ENCODE measurements at regions not wholly inside any gene's neighbourhood (a gene's known extent, or its start where the extent isn't known, plus 50 kb on each side); places are given as distances from the start of the nearest gene placed in this dataset.

- no peak for DNase-seq
These were observed 451.3 kb downstream of the AJAP1 start for GRCh38 chr1:5105744-5106143.

DNA sequence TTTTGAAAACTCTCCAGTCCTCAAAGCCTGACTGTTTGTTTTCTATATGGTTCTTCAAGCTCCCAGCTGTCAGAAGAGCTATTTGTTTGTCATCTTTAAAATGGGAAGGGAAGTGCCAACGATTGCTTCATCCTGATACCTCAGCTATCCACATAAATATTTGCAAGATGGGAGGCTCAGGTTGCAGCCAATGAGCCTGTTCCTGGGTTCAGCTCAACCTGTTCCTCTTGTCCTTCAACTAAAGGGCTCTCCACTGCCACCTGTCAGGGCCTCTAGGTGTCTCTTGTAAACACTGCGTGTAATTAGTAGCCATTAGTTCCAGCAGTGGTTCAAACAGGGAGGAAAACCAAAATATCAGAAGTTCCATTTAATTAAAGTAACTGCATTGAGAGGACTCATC lies 445.1 kb downstream of the AJAP1 start:
- no peak for DNase-seq

DNA sequence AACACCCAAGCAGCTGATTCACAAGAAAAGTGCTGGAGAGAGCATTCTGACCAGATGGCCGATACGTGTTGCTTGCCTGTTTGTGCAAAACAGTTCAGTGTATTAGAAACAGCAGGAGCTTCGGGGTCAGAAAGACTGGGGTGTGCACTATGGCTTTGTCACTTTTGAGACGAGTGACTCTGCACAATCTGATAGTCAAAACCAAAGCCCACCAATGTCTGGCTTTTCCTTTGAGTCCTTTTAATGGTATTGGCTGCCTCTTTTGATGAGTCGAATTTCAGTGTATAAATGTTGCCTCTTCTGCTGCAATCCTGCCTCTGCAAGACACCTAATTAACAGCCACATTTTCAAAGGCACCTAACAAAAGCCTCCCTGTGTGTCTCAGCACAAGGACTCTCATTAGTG lies 444.6 kb downstream of the AJAP1 start:
- no peak for DNase-seq

- DNase-seq, result no peak
These were observed 438.6 kb downstream of the AJAP1 start for GRCh38 chr1:5093042-5093441.

DNA sequence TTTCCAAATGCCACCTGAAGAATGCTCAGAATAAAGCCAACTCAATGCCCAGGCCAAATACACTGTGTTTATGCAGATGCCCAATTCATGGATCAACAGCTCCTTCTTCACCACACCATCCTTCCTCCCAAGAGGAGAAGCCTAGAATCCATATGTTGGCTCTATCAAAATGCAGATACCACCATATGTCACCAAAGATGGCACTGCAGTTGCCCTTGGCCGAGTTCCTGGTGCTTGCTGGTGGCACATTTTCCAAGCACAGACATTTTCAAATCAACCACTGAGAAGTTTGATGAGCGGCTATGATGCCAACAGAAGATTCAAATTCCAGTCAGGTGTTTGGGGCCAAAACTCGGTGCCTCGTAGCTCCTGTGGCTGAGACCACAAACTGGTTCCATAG lies 430.3 kb downstream of the AJAP1 start:
- DNase-seq, result no peak

- DNase-seq, result no peak
These were observed 412.8 kb downstream of the AJAP1 start for GRCh38 chr1:5067246-5067645.

- DNase-seq, result no peak
These were observed 399.3 kb downstream of the AJAP1 start for GRCh38 chr1:5053744-5054143.

DNA sequence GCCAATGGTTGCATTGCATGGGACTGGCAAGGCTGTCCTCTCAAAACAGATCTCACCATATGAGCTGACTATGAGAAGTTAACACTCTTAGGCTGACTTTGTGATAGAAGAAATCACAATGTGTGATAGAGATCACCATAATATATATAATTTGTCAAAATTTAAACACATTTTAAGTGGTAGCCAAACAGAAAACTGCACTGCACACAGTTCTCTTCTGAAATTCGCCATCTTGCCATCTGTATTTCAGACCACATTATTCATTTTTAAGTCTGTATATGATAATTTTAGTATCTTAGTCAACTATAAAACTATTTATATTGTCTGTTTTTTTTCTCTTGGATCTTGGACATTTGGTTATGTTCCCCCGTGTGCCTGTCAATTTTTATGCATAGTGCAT lies 374.7 kb downstream of the AJAP1 start:
- DNase-seq, result no peak

DNA sequence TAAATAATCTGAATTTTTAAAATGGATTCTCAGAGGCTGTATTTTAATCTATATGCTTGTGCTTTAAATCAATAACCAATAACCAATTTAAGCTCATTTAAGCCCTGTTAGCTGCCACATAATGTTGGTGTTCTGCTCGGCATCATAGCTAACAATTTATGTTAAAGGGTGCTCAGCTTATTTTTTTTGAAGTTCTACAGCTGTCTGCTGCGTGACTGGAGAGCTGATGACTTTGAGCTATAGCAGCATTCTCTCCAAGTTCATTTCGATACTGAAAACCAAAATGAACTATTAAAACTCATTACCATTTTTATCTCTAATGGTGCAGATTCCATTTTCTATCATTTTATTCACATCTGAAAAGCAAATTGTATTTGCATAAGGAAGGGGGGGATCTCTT lies 357.8 kb downstream of the AJAP1 start:
- no peak for DNase-seq

- no peak for DNase-seq
These were observed 356.2 kb downstream of the AJAP1 start for GRCh38 chr1:5010656-5011055.

- no peak for DNase-seq
These were observed 355.8 kb downstream of the AJAP1 start for GRCh38 chr1:5010236-5010635.

DNA sequence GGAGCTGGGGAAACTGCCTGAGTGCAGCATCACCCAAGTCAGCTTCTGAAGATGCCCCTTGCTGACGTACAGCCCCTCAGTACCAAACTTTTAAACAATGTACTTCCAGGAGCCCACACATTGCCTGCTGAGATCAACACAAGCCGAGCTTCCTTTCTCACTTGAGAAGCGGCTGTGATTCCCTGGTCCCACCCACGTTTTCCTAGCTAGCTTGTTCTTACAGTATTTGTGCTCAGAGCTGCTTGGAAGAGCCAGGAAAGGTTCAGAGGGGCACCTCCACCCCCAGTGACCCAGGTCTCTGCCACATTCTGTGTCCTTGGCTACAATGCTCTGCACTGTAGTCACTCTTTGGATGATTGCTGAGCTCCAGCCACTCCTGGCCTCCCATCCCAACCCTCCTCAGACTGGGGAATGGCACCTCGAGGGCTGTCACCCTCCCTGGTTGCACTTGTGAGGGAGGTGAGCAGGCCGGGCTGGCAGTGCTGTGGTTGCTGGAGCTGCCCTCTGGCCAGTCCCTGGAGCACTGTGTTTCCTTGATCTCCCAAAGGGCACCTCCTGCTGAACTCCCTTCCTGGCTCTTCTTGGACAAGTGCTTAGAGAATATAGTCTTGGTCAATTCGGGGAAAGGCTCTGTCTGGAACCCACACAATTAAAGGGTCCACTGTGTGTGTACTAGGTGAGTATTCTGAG lies 355.1 kb downstream of the AJAP1 start:
- no peak for DNase-seq

- DNase-seq, result no peak
These were observed 350.8 kb downstream of the AJAP1 start for GRCh38 chr1:5005171-5005570.

- DNase-seq, result no peak
These were observed 348.3 kb downstream of the AJAP1 start for GRCh38 chr1:5002676-5003075.

- DNase-seq, result no peak
These were observed 347.1 kb downstream of the AJAP1 start for GRCh38 chr1:5001466-5001865.

DNA sequence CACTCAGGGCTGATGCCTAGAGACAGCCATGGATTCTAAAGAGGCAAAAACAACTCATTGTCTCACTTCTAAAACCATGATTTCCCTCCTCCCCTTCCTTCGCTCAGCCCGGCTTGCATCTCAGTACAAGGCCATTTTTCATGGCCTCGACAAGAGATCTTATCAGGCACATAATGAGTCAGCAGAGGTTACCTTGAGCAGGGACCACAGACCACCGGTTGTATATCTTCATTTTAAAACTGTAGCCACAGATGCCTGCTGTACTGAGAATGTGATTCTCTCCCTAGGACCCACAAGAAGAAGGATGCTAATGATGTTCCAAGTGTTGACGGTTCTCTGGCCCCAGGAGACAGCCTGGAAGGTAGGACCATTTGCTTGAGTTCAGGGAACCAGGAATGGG lies 331.9 kb downstream of the AJAP1 start:
- DNase-seq, result no peak

GRCh38 chr1:4984841-4985240 lies 330.4 kb downstream of the AJAP1 start:
- no peak for DNase-seq

- no peak for DNase-seq
These were observed 325.8 kb downstream of the AJAP1 start for GRCh38 chr1:4980211-4980610.

DNA sequence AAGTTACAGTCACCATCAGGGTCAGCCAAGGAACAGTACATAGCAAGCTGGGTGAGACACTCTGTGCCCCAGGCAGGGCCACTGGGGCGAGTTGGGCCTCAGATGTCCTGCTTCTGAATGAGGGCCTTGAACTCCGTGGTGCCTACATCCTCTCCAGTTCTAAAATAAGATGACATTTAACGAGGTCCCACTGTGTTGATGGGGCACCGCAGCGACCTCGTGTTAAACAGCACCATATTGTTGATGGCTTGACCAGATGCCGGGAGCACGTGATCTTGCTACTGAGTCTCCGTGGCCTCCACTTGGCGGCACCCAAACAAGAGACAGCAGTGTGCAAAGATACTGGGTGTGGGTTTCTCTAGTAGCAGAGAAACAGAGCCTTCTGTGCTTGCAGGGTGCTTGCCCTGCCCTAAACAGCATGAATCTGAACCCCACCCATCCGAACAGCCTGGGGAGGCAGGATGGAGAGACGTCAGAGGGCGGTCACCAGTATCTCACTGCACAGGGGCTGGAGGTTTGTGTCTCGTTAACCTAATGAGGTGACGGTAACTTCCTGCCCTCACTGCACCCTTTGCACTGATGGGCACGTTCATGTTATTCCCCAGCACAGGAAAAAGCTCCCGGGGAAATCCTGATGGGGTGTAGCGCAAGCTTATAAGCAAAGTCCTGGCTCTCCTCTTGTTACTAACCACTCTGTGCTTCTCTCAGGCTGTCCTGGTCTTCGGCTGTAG lies 324.4 kb downstream of the AJAP1 start:
- DNase-seq, result no peak

GRCh38 chr1:4977701-4978100 lies 323.3 kb downstream of the AJAP1 start:
- DNase-seq, result no peak

DNA sequence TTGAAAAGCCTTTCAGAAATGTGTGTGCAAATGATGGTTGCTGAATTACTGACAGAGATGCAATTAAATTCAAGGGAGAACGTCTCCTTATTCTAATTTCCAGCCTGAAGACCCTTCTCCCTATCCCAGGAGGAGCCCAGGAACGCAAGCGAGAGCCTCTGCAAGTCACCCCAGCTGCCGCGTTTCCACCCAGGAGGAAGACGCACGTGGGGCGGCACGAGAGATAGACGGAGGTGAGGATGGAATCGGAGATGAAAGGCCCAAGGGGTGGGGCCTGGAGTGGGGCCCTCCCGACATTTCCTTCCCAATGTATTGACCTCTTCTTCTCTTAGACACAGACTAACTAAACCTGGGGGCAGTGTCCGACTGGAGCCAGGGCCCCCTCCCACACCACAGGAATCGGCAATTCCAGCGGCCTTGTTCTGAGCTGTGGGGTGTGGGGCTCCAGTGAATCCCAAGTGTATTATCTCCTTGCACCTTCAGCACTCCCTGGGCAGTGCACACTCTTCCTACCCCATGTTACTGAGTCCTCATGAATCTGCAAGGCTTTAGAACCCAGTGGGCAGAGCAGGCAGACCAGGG lies 322.5 kb downstream of the AJAP1 start:
- DNase-seq, result no peak

GRCh38 chr1:4975856-4976255 lies 321.4 kb downstream of the AJAP1 start:
- DNase-seq, result no peak

DNA sequence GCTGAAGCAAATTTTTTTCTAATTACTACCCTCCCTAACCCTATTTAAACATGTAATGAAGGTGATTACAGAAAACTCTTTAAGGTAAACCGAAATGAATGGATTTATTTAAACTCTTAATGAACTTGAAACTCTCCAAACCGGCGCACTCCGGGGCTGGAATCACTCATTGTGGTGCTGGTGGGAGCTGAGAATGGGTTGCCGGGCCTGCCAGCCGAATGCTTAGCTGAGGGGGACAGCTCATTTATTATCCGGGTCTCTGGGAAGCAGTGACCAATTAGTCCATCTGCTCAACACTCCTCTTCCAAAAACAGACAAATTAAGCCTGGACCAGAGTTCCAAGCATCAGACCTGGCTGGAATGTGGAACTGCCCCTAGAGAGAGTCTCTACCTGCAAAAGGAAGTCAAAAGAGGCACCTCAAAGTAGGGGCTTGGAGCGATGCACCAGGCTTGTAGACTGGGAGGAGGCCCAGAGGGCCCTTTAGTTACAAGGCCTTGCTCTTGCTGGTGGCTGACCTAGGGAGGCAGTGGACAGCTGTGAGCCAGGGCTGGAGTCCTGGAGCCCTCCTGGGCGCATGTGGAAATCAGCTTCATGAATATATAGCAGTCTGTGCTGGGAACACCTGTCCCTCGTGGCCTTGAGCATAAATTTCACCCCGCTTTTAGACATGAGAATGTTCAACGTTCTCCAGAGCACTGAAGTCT lies 320.7 kb downstream of the AJAP1 start:
- no peak for DNase-seq

DNA sequence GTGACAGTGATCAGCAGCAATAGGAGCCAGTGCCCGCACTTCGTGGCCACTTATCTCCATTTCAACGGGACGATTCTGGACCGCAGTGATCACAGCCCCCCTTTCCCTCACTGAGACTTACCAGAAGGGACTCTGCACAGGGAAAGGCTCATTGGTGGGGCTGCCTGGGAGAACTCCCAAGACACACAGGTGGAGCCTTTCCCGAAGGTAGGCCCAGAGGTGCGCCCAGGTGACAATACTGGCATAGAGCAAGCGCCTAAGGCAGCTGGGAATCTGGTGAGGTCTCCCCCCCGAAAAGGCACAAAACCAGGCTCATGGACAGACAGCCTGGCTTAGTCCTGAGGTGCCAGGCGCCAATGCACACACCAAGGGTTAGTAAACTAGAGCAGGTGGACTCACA lies 318.9 kb downstream of the AJAP1 start:
- no peak for DNase-seq

All from CD4-positive, alpha-beta T cell treated with Interleukin-21 for 1 hour (primary cell).